GM19043 (cell line): ENCODE measurements at regions not wholly inside any gene's neighbourhood (a gene's known extent, or its start where the extent isn't known, plus 50 kb on each side); places are given as distances from the start of the nearest gene placed in this dataset.
A peak's percentile ranks its signal among the peaks of the same experiment; 100 is the strongest.
"Not testable (repeated sequence)": the region's sequence is repeated elsewhere in the genome, so short reads cannot be mapped to it uniquely, and the experiment has no call there.

Experiments used
- ATAC-seq: cut with Tn5 transposase; IDR thresholded peaks from one replicate; pipeline ENCODE4 v1.9.1; 2021; ENCODE audit warnings: low read depth; ENCODE audit not compliant: unreplicated experiment

DNA sequence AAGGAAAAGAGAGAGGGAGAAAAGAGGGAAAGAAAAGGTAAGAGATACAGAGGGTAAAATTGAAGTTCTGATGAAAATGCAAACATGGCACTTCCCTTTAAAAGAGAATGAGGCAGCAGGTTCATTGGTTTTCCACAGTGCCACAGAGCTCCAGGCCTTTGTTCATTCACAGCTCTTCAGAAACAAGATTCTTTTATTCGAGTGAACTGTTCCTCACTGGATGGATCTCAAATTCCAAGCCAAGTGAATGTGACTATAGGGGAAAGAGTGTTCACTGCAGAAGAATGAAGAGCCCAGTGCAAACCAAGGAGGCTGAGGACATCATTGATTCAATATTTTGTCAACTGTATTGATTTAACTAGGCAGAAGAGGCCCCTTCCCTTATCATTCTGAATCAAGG is 280.3 kb upstream of the PROK2 start:
- ATAC-seq = no peak

DNA sequence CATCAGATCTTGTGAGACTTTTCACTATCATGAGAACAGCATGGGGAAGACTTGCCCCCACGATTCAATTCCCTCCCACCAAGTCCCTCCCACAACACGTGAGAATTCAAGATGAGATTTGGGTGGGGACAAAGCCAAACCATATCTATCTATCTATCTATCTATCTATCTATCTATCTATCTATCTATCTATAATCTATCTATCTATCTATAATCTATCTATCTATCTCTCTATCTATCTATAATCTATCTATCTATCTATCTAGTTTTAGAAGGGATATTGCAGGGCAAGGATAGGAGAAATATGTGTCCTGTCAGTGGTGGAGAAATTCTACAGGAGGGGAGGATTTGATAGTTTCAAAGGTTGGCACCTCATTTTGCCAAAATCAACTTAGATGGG is 279.8 kb upstream of the PROK2 start:
- not testable (repeated sequence) for ATAC-seq

DNA sequence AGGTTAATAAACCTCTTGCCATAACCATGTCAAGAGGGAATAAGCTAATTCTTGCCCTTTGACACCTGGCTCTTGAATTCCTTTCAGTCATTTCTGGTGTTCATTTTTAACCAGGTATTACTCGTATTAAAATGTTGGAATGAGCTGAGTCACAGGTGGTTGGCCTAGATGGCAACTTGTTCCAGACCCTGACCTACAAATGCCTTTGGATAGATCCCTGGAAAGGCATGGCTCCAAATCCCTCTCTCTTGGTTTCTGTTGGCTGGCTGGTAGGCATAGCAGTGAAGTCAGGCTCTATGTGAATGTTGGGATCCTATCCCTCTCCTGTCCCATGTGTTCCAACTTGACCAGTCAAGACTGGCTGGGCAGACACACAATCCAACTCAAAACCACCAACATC is 277.1 kb upstream of the PROK2 start:
- no peak for ATAC-seq

DNA sequence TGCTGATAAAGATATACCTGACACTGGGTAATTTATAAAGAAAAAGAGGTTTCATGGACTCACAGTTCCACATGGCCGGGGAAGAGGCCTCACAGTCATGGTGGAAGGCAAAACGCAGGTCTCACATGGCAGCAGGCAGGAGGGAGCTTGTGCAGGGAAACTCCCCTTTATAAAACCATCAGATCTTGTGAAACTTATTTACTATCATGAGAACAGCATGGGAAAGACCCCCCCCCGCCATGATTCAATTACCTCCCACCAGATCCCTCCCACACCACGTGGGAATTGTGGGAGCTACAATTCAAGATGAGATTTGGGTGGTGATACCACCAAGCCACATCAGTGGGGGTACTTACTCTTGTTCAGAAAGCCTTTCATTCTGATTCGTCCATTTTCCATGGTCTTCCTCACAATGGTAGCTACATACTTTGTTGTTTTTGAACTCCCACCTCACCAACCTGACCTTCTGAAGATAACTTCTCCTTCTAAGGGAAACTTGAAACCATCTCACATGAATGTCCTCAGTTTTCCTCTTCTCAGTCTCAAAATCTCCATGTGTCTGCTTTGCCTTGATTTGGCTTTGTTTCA is 275.6 kb upstream of the PROK2 start:
- ATAC-seq = no peak

DNA sequence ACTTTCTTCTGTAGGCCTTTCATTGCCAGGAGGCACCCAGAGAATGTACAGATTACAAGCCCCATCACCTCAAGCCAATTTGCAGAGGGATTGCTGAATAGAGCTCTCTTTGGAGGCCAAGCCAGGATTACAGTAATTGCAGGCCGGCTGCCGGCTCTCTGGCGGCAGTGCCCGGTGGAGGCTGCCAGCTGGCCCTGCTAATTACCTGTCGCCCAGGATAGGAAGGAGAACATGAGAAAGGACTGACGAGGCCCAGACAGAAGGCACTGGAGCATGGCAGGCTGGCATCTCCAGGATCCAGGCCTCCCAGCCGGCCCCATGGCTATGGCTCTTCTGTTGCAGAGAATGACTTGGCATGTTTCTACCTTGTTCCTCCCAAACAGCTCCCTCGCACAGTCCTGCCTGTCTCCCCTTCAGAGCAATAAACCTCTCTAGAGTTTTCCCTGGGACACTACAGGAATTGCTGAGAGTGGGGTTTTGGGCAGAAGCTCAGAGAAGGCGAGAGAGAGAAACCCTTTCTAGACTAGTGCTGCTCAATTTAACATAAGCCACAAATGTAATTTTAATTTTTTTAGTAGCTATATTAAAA is 273.6 kb upstream of the PROK2 start:
- ATAC-seq = no peak

DNA sequence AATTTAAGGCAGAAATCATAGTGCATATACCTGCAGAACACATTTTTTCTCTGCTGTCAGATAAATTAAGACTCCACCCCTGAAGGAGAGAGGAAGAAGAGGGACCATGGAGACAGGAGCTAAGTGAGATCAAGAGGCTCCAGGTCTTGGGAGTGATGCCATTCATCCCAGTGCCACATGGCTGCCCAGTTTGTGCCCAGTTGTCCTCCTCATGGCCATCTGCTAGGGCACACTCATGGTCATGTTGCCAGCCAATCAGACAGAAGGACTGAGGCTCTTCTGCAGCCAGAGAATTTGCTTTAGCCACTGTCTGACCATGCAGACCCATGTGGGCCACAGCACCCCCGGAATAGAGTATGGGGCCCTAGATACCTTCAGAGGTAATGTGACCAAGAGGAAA is 270.5 kb upstream of the PROK2 start:
- no peak for ATAC-seq

DNA sequence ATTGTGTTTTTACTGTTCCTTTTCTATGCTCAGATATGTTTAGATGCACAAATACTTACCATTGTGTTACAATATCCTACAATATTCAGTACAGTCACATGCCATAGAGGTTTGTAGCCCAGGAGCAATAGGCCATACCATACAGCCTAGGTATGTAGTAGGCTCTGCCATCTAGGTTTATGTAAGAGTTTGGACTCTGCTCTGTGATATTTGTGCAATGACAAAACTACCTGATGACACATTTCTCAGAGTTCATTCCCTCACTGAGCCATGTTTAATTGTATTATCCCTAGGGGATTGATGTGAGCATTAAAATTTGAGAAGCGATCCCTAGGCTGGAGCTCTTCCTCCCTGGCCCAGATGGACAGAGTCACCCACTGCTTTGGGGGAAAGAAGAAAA is 270.0 kb upstream of the PROK2 start:
- no peak for ATAC-seq

DNA sequence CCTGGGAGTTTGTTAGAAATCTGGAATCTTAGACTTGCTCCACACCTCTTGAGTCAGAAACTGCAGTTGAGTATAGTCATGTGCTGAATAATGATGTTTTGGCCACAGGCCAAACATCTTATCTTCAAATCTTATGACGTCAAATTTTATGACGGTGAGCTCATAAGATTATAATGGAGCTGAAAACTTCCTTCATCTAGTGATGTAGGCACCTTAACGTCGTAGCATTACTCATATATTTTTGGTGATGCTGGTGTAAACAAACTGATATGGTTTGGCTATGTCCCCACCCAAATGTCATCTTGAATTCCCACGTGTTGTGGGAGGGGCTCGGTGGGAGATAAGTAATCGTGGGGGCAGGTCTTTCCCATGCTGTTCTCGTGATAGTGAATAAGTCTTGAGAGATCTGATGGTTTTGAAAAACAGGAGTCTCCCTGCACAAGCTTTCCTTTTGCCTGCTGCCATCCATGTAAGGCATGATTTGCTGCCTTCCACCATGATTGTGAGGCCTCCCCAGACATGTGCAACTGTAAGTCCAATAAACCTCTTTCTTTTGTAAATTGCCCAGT is 268.0 kb upstream of the PROK2 start:
- ATAC-seq = no peak

DNA sequence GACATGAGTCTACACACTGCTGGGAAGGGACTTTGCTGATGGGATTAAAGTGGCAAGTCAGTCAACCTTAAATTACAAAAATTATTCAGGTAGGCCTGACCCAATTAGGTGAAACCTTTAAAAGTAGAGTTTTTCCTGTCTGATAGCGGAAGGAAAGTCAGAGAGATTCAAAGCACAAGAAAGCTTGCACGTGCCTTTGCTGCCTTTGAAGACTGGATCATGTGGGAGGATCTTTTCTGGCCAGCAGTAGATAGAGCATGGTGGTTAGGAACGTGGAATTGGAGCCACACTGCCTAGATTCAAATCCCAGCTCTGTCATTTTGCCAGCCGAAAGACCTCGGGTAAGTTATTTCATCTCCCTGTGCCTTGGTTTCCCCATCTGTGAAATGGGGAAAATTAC is 265.8 kb upstream of the PROK2 start:
- ATAC-seq = no peak

DNA sequence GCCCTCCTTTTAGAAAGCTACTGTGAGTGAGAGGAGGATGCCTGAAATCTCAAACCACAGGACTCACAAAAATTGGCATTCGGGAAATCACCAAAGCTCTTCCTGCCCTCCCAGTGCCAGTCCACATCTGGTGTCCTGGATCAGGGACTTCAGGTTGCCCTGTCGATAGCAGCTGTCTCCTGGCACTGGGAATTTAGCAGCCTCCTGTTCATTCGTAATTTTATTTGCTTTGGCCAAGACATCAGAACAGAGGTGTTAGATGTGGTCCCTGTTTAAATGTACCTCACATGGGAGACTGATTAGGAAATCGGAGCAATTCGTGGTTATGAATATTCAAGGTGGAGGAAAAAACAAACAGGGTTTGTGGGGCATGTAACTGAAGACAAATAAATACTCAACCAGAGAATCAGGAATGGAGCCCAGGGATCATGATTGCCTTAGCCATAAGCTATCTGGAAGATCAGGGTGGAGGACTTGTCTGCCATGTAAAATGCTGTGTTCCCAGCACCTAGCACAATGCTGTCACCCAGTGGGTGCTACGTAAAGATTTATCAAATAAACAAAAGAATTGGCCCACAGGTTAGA is 265.2 kb upstream of the PROK2 start:
- no peak for ATAC-seq

DNA sequence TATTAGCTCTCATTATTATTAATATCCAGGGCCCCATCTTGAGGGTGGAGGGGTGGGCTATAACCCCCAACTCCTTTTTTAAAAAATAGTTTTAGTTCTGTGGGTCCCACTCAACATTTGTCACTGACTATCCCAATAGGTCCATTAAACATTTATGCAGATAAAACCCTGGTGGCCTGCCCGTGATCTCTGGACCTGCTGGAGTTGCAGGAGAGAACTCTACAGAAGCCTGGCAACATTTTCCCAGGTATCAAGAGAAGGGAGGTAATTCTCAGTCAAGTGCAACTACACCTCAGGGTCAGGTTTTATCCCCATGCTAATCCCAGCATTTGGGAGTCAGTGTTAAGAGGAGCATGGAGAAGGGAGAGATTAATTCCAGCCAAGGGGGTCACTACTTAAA is 264.4 kb upstream of the PROK2 start:
- ATAC-seq = no peak

DNA sequence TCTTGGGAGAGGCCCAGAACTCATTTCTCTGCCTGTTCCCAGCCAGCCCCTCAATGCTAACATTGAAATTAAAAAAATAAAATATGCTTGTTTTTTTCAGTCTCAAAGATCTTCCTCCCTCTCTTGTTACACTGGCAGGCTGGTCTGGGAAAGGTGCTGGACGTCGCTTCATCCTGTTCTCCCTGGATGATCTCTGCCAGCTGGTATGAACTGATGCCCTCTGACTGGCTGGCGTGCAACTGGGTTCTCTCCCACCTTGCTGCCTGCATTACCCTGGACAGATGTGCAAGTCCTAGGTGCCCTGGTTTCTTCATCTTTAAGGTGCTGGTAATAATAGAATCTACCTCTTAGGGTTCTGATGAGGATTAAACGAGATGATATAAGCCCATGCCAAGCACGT is 263.9 kb upstream of the PROK2 start:
- ATAC-seq = no peak

DNA sequence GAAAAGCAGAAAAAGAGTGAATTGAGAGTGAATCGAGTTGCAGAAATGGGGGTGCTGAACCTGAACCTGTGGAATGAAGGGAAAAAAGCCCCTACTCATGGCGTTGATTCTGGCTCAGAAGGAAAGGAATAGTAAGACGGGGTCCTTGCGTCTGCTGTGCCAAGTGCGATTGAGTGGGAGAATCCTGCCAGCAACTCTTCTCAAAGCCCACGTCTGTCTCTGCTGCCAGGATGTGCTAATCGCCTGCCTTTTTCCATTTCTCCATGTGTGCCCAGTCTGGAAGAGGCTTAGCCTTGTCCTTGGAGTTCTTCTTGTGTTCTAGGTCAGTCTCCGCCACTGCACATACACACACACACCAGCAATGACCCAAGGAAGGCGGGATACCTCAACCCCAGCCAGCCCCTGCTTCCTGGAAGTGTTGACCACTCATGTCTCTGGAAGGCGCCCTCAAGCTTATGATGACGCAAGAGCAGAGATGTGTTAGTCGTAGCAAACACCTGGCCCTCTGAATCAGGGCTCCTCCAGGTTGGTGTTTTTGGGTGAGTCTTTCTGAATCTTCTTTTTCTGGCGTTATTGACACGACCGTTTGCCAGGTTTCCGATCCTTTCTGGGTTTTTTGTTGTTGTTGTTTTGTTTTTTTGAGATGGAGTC is 262.4 kb upstream of the PROK2 start:
- ATAC-seq = no peak

DNA sequence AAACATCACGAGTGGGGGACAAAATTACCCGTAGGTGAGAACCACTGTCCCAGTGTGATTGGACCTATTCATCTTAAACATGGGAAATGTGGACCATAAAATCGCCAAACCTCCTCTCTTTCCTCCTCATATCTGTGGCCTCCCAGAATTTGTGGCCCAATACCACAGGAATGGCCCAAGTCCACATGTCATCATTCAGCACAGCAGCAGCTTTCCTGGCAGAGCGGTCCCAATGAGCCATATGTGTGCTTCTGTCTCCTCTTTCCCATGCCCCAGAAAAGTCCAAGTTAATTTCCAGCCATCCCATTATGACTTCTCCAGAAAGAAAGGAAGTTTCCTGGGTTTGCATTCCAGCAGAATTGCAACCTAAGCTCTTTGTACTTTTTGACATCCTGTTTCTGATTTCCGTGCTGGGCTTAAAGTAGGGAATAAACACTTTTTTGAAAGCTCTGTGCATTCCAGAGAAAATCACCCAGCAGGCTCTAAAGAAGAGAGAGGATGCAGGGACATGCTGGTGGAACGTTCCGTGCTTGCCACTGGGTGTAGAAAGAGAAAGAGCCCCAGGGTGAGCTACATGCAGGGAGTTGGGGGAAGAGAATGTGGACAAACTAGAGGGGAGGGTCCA is 259.4 kb upstream of the PROK2 start:
- no peak for ATAC-seq

DNA sequence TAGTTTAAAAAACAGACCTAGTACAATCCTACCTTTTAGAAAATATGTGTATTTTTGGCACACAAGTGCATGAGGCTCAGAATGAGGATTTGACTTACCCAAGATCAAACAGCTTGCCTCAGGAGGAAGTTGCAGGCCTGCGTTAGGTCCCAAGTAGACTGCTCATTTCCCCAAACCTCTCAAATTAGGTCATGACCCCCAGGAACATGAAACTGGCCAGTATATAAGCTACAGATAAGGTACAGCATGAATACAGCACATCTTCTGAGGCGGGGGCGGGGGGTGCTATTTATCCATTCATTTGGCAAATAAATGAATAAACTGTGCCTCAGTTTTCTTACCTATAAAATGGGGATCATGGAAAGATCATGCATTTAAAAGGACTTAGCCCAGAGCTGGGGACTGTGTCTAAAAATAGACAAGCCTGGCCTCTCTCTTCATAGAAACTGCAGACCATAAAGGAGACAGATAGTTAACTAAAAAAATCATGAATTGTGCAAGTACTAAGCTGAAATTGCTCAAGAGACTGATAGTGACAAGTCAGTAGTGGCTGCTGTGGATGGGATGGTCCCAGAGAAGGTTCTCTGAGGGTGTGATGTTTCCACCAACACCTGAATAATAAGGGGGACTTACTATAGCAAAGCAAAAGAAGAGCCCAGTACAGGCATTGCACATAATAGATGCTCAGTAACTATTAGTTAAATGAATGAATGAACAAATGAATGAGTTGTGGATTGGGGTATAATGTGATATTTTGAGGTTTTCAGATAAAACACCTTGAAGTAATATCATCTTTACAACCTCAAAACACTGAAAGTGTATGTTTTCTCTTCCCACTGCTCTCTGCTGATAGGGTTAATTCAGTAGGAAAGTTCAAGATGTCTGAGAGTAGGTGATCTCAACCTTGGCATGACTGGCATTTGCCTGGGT is 258.5 kb upstream of the PROK2 start:
- peak; percentile 56 for ATAC-seq

DNA sequence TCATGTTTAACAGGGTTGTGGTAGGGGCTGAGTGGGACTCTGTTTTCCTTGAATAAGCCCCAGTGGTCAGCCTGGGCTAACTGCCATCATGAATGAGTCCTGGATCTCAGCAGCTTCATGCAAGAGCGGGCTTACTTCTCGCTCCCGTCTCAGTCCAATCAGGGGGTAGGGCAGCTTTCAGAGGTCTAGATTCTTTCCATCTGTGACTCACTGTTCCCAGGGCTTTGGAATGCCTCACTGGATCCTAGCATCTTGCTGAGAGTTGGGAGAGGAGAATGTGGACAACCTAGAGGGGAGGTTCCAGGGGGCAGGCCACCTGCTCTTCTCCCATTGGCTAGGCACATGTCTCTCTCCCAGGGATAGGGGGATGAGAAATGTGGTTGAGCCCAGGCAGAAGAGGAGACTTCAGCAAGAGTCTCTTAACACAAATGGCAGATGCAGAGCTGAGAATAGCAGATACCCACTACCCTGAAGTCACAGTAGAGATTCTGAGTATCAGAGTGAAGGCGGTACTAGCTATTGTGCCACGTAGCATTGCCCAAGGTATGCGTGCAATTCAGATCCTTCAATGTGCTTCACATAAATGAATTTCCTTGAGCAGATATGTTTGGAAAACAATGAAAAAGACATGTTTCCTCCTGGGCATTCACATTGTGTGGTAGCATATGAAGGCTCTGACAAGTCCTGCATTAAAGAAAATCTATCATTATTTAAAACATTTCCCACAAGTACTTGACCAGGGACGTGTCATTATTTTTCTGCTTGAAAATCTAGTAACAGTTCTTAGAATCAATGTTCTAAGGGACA is 257.7 kb upstream of the PROK2 start:
- ATAC-seq = no peak

DNA sequence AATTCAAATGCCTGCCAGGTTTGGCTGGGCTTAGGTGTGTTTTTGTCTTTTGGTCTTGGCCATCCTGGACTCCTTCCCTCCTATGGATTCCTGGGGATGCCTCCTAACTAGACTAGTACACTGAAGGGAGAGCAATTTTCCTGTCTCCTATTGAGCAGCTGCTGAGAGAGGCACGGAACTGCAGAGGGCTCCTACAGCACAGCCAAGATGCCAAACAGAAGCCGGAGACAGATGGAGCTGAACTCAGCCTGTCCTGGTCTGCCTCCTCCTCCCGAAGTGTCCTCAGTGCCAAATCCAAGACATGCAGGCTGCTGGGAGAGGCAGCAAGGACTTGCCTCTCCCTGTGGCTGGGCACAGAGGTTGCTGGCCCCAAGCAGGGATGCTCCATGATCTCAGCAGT is 256.6 kb upstream of the PROK2 start:
- ATAC-seq = no peak

DNA sequence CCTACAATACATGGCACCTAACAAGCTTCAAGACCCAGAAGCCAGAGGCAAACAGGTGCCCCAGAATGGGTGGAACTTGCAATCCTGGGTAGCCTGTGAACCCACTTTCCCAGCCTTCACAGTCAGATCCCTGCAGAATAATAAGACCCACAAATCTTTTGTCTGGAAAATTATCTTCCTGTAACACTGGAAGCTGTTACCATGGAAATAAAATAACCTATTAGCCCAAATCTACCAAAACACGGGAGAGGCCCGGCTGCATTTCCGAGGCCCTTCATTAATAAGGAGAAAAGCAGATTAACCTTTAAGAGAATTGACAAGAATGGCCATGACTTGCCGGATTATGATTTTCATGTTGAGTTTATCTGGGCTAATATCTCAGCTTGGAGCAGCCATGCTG is 256.1 kb upstream of the PROK2 start:
- ATAC-seq = no peak

DNA sequence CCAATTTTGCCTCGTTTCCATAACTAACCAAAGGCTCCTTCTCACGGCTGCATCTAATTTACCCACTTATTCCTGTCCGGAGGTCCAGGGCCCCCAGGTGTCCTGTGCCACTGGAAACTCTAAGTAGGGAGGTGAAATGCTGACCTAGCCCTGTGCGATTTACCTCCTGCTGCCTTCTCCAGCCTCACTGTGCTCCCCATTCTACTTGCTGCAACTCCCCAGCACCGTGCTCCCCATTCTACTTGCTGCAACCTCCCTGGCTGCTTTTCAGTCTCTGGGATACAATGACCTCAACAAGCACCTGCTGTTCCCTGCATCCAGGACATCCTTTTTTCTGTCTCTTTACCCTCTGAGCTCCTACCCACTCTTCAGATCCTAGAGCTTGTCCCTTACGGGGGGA is 254.7 kb upstream of the PROK2 start:
- ATAC-seq = no peak
